ENCODE measurements at regions not wholly inside any gene's neighbourhood (a gene's known extent, or its start where the extent isn't known, plus 50 kb on each side); places are given as distances from the start of the nearest gene placed in this dataset.

DNA sequence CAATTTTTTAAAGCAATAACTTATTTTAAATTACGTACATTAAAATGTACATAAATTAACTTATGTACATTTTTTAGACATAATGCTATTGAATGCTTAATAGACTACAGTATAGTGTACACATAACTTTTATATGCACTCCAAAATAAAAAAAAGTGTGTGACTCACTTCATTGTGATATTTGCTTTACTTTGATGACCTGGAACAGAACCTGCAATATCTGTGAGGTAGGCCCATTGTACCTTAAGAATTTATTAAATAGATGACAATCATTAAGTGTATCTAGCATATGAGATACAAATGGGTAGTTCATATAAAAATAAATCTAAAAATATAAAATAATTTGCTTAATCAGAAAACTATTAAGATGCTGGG lies 276.7 kb downstream of the NFKBIZ start:
- H3K9me3 Mint-ChIP-seq (ENCODE audit: low read depth) = peaks cover 21% of the 10 kb centered on the region
- TF ChIP-seq, protein P1, sequence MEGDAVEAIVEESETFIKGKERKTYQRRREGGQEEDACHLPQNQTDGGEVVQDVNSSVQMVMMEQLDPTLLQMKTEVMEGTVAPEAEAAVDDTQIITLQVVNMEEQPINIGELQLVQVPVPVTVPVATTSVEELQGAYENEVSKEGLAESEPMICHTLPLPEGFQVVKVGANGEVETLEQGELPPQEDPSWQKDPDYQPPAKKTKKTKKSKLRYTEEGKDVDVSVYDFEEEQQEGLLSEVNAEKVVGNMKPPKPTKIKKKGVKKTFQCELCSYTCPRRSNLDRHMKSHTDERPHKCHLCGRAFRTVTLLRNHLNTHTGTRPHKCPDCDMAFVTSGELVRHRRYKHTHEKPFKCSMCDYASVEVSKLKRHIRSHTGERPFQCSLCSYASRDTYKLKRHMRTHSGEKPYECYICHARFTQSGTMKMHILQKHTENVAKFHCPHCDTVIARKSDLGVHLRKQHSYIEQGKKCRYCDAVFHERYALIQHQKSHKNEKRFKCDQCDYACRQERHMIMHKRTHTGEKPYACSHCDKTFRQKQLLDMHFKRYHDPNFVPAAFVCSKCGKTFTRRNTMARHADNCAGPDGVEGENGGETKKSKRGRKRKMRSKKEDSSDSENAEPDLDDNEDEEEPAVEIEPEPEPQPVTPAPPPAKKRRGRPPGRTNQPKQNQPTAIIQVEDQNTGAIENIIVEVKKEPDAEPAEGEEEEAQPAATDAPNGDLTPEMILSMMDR (IDR thresholded peaks at IDR 0.05; ENCODE audit: unreplicated experiment) = no peak
- H3K4me3 Mint-ChIP-seq (ENCODE audit: low read depth) = no peak overlapping the region
- H3K36me3 Mint-ChIP-seq (ENCODE audit: insufficient read depth) = peaks cover 2% of the 10 kb centered on the region
- H3K27ac Mint-ChIP-seq = no peak overlapping the region
- no peak for DNase-seq (ENCODE audit: low spot score, unreplicated experiment)
- H3K27me3 Mint-ChIP-seq = no peaks in the 10 kb centered on the region
- peaks cover 6% of the 10 kb centered on the region for H3K4me1 Mint-ChIP-seq (ENCODE audit: low read depth)

DNA sequence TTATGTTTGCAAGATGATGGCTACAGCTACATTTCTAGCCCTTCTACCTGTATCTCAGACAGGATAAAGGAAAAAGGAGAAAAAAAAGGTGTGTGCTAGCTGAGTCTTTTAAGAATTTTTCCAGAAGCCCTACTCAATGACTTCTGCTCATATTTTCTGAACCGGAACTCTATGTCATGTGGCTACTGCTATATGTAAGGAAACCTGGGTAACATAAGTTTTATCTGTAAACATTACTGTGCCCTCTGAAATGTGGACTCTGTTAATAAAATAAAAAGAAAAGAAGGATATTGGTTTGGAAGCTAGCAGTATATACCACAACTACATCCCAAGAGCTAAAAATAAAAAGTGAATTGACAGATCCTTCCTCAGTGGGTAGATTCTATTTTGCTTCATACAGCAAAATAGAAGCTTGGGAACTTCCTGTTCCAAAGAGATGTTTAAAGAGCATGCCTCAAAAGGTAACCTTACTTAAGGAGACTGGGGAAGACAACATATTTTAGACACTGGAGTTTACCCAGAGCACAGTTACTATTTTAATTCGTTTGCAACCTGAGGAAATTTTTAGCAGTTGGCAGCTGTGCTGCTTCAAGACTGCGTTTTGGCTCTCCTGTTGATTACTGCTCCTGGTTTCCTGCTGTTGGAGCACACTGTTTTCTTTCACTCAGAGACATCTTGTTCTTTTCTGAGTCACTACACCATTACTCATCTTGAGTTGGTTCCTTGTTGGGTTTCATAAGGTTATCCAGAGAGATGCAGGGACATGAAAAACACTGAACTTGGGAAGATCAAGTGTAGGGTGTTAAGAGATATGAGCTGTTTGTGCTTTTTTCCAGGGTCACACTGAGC lies 280.7 kb downstream of the NFKBIZ start:
- H3K9me3 Mint-ChIP-seq (ENCODE audit: low read depth) = no peaks in the 10 kb centered on the region
- H3K4me3 Mint-ChIP-seq (ENCODE audit: low read depth) = no peak overlapping the region
- TF ChIP-seq, protein P1 (IDR thresholded peaks at IDR 0.05; ENCODE audit: unreplicated experiment) = no peak
- peaks cover 4% of the 10 kb centered on the region for H3K4me1 Mint-ChIP-seq (ENCODE audit: low read depth)
- H3K36me3 Mint-ChIP-seq (ENCODE audit: insufficient read depth) = no peaks in the 10 kb centered on the region
- no peak overlapping the region for H3K27ac Mint-ChIP-seq
- H3K27me3 Mint-ChIP-seq = peaks cover 7% of the 10 kb centered on the region
- no peak for DNase-seq (ENCODE audit: low spot score, unreplicated experiment)

- no peak overlapping the region for H3K27ac Mint-ChIP-seq
- peaks cover 9% of the 10 kb centered on the region for H3K27me3 Mint-ChIP-seq
- no peaks in the 10 kb centered on the region for H3K9me3 Mint-ChIP-seq (ENCODE audit: low read depth)
- H3K36me3 Mint-ChIP-seq (ENCODE audit: insufficient read depth) = no peaks in the 10 kb centered on the region
- no peak overlapping the region for H3K4me3 Mint-ChIP-seq (ENCODE audit: low read depth)
- no peak for DNase-seq (ENCODE audit: low spot score, unreplicated experiment)
- H3K4me1 Mint-ChIP-seq (ENCODE audit: low read depth) = no peaks in the 10 kb centered on the region
- TF ChIP-seq, protein P1 (IDR thresholded peaks at IDR 0.05; ENCODE audit: unreplicated experiment) = no peak
These were observed 283.1 kb downstream of the NFKBIZ start for GRCh38 chr3:102132370-102132769.

DNA sequence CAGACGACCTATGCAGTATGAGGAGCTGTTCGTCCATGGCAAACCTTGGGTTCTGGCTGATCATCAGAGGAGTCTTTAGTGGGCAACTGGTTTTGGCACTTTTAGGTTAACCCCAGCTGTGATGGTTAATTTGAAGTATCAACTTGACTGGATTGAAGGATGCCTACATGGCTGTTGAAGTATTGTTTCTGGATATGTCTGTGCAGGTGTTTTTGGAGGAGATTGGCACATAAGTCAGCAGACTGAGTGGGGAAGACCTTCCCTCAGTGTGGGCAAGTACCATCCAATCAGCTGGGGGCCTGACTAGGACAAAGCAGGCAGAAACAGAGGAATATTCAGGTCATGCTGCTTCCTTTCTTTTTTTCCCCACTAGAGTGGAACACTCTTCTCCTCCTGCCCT lies 284.1 kb downstream of the NFKBIZ start:
- no peak for DNase-seq (ENCODE audit: low spot score, unreplicated experiment)
- TF ChIP-seq, protein P1 (IDR thresholded peaks at IDR 0.05; ENCODE audit: unreplicated experiment) = no peak
- Mint-ChIP-seq H3K27ac (no peak overlapping the region), H3K36me3 (ENCODE audit: insufficient read depth) (no peaks in the 10 kb centered on the region), H3K27me3 (peaks cover 9% of the 10 kb centered on the region), H3K9me3 (ENCODE audit: low read depth) (no peaks in the 10 kb centered on the region), H3K4me3 (ENCODE audit: low read depth) (no peak overlapping the region), H3K4me1 (ENCODE audit: low read depth) (no peaks in the 10 kb centered on the region)

DNA sequence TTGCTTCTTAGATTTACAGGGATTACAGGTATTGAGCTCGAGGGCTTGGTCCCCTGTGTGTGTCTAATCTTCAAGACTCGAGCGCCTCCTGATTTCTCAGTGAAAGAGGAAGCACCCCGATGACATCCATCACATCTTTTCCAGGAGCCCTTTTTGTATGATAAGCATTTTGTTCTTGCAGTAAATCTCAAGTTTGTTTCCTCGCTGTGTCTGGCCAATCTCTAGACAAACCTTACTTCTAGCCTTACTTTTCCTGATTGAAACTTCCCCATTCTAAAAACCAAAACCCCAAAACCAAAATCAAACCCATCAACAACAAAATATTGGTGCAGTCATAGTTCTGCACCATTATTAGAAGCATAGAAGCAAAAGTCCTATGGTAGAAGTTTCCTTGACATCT lies 286.0 kb downstream of the NFKBIZ start:
- no peaks in the 10 kb centered on the region for H3K36me3 Mint-ChIP-seq (ENCODE audit: insufficient read depth)
- no peaks in the 10 kb centered on the region for H3K4me1 Mint-ChIP-seq (ENCODE audit: low read depth)

More for the DNA sequence above, 286.0 kb downstream of the NFKBIZ start:
- TF ChIP-seq, protein P1 (IDR thresholded peaks at IDR 0.05; ENCODE audit: unreplicated experiment) = no peak
- peaks cover 9% of the 10 kb centered on the region for H3K27me3 Mint-ChIP-seq
- H3K9me3 Mint-ChIP-seq (ENCODE audit: low read depth) = no peaks in the 10 kb centered on the region
- H3K4me3 Mint-ChIP-seq (ENCODE audit: low read depth) = no peak overlapping the region
- DNase-seq (ENCODE audit: low spot score, unreplicated experiment) = no peak
- no peak overlapping the region for H3K27ac Mint-ChIP-seq

Data from progenitor cell of endocrine pancreas (in vitro differentiated cells).